Dendritic cell treated with granulocyte-macrophage colony-stimulating factor and Interleukin-4, amounts not matched to agents 40 ng/mL and 50 ng/mL, for 4 days (primary cell): ENCODE measurements at regions not wholly inside any gene's neighbourhood (a gene's known extent, or its start where the extent isn't known, plus 50 kb on each side); places are given as distances from the start of the nearest gene placed in this dataset.
A peak's percentile ranks its signal among the peaks of the same experiment; 100 is the strongest.
"Not testable (repeated sequence)": the region's sequence is repeated elsewhere in the genome, so short reads cannot be mapped to it uniquely, and the experiment has no call there.

Source experiments
- H3K27ac Mint-ChIP-seq: one replicate; pipeline ENCODE4 v1.8.0; 2022; ENCODE audit warnings: mild to moderate bottlenecking, mixed read lengths
- H3K27me3 Mint-ChIP-seq: one replicate; pipeline ENCODE4 v1.8.0; 2022; ENCODE audit warnings: mild to moderate bottlenecking, mixed read lengths
- H3K36me3 Mint-ChIP-seq: one replicate; pipeline ENCODE4 v1.8.0; 2022; ENCODE audit warnings: low read depth, mixed read lengths
- H3K4me1 Mint-ChIP-seq: one replicate; pipeline ENCODE4 v1.8.0; 2022; ENCODE audit warnings: low read depth, mixed read lengths
- H3K4me3 Mint-ChIP-seq: one replicate; pipeline ENCODE4 v1.8.0; 2022; ENCODE audit warnings: mild to moderate bottlenecking, moderate library complexity, mixed read lengths
- H3K9me3 Mint-ChIP-seq: one replicate; pipeline ENCODE4 v1.8.0; 2022; ENCODE audit warnings: mixed read lengths
- intact Hi-C: fragments of 100-400 bp; cut with micrococcal nuclease; formaldehyde crosslinking; loops from one replicate; pipeline ENCODE4 v1.15.0; 2022

GRCh38 chr7:114085592-114086501, 167.0 kb upstream of the PPP1R3A start:
- H3K27ac Mint-ChIP-seq = peak overlapping the region; percentile 58
- intact Hi-C loops = loop anchor here (5.0 to 10.0 kb wide), 3 partner anchors 34 to 779 kb away; no protein-coding TSS in a partner anchor
- H3K9me3 Mint-ChIP-seq = no peaks in the 10 kb centered on the region
- H3K4me3 Mint-ChIP-seq = peak overlapping the region; percentile 87
- H3K27me3 Mint-ChIP-seq = peaks cover 83% of the 10 kb centered on the region
- H3K4me1 Mint-ChIP-seq = peaks cover 54% of the 10 kb centered on the region
- H3K36me3 Mint-ChIP-seq = no peaks in the 10 kb centered on the region

DNA sequence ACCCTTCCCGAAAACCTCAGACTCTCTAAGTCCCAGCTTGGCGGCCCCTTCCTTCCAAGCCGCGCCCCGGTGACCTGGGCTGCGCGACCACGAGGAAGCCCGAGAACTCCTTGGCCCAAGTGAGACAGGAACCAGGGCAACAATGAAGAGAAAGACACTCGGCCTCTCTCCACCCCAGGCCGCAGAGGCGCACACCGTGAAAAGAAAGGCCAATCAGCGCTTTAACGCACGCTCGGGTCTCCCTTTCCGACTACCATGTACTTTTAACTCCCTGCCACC, 166.4 kb upstream of the PPP1R3A start:
- Mint-ChIP-seq H3K4me1 (peaks cover 54% of the 10 kb centered on the region), H3K36me3 (no peaks in the 10 kb centered on the region), H3K27me3 (peaks cover 84% of the 10 kb centered on the region), H3K4me3 (peak overlapping the region; percentile 87), H3K27ac (peak overlapping the region; percentile 58), H3K9me3 (no peaks in the 10 kb centered on the region)
- intact Hi-C loops = loop anchor here (5.0 to 10.0 kb wide), 3 partner anchors 33 to 780 kb away; no protein-coding TSS in a partner anchor

- H3K4me1 Mint-ChIP-seq = peaks cover 54% of the 10 kb centered on the region
- intact Hi-C loops = loop anchor here (5.0 to 10.0 kb wide), 3 partner anchors 32 to 780 kb away; no protein-coding TSS in a partner anchor
- H3K9me3 Mint-ChIP-seq = no peaks in the 10 kb centered on the region
- H3K36me3 Mint-ChIP-seq = no peaks in the 10 kb centered on the region
- peaks cover 83% of the 10 kb centered on the region for H3K27me3 Mint-ChIP-seq
- H3K27ac Mint-ChIP-seq = peak overlapping the region; percentile 58
- peak overlapping the region; percentile 87 for H3K4me3 Mint-ChIP-seq
These were observed 165.9 kb upstream of the PPP1R3A start for GRCh38 chr7:114084472-114085312.

DNA sequence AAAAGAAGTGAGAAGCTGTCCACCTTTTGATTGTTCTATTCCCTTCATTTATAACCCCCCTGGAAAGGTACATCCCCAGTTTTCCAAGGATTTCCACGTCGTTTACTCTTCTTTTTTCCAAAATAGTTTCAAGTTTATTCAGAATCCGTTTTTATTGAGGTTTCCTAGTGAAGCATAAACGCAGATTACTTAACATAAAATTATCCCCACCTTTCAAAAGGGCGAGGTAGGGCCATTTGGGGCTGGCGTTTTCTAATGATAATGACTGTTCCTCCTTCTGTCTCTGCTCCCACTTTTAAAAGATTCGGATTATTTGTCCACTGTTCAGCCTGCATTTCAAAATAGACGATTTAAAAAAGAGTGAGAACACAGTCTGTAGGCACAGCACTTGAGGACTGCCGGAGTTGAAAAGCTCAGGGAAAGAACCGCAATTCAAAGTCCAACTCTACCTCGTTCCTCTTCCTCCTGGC, 165.2 kb upstream of the PPP1R3A start:
- Mint-ChIP-seq H3K9me3 (no peaks in the 10 kb centered on the region), H3K27ac (no peak overlapping the region), H3K4me1 (peaks cover 54% of the 10 kb centered on the region), H3K27me3 (peaks cover 83% of the 10 kb centered on the region), H3K36me3 (no peaks in the 10 kb centered on the region), H3K4me3 (peak overlapping the region; percentile 73)
- intact Hi-C loops = loop anchor here (10.0 kb wide), 2 partner anchors 131 to 781 kb away; no protein-coding TSS in a partner anchor

DNA sequence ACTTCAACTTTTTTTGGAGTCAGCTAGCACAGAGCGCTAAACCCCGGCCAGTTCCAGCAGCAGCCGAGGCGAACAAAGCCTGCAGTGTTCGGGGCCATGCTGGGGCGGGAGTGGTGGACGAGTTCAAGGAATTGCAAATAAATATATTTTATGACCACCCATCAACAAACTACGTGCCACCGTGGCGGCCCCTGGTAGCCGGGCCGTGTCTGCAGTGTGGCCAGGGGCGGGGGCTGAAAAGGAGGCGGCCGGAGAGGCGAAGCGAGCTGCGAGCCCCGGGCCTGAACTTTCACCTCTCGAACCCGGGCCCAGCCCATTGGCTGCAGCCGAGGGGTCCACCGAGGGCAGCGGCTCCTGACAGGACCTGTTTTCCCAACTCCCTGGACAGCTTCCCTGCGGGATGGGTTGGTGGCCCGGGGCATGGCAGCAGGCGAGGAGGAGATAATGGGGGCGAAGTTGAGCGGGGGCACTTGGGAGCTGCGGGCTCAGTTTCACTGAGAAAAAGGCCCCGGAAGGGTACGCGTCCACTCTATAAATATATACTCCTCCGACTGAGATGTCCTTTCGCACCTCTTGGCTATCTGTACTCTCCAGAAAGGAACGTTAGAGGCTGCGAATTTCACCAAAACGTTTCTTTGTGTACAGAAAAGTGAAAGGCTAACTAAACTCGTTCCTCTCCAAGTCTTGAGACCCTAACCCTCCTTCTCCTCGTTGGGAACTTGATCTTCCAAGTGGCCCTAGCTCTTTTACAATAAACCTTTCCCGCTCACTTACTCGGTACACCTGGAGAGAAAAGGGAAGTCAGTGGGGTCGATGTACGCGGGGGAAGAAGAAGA, 164.6 kb upstream of the PPP1R3A start:
- H3K4me1 Mint-ChIP-seq = peaks cover 54% of the 10 kb centered on the region

DNA sequence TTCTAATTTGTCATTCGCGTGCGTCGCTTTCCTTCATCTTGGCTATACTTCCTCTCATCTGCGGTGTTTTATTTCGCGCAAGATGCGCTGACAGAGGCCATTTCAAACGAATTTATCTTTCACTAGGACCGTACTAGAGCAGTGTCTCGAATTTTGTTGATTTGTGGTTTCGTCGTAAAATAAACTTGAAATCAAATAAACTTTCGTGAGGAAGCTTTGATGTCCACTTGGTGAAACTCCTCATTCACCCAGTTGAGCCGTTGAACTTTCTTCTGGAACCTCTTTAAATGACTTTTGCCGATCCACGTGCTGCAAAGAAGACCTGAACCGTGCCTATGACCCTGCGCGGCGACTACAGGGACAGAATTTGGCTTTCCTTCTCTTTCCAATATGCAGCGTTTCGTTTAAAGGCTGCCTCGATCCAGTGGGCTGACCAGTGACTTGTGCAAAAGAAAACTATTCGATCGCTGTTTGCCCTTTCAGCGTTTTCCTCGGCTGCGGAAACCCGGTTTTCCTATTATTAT, 163.9 kb upstream of the PPP1R3A start:
- peak overlapping the region; percentile 10 for H3K4me3 Mint-ChIP-seq

More for the DNA sequence above, 164.6 kb upstream of the PPP1R3A start:
- Mint-ChIP-seq H3K4me3 (peak overlapping the region; percentile 10), H3K27me3 (peaks cover 81% of the 10 kb centered on the region), H3K36me3 (no peaks in the 10 kb centered on the region), H3K27ac (no peak overlapping the region), H3K9me3 (no peaks in the 10 kb centered on the region)
- intact Hi-C loops = loop anchor here (10.0 kb wide), 2 partner anchors 131 to 781 kb away; no protein-coding TSS in a partner anchor

DNA sequence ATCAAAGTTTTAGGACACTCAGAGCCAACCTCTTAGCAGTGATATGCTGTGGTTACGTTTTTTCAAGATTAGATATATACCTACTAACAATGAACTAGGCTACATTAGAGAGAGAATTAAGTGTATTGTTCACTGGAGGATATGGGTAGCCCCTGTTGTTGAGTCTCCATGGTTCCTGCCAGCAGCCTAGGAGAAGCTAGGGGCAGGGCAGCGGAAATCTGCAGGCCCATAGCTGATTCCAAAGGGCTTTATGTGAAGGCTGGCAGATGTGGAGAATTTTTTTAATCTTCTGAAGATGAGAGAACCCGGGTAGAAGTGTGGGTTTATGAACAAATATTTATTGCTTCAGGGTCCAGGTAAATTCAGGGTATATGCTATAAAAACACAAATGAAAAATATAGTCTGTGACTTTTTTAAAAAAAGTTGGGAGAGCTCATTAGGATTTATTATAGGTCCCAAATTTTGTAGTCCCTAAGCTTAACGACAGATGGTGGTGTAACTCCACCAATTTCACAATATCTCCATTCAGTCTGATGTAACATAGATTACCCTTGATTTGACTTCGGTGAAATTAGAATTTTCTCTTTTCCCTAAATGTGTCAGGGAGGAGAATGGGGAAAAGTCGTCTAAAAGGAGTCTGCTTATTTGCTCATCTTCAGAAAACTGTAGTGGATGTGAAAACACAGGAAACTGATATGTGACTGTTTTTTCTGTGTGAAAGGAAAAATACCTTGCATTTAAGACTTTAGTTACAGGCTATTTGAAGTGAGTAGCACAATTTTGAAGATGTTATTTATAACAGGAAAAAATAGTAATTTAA, 163.0 kb upstream of the PPP1R3A start:
- peaks cover 43% of the 10 kb centered on the region for H3K4me1 Mint-ChIP-seq
- H3K36me3 Mint-ChIP-seq = no peaks in the 10 kb centered on the region
- no peaks in the 10 kb centered on the region for H3K9me3 Mint-ChIP-seq
- H3K27ac Mint-ChIP-seq = no peak overlapping the region
- no peak overlapping the region for H3K4me3 Mint-ChIP-seq
- intact Hi-C loops = loop anchor here (10.0 kb wide), 2 partner anchors 133 to 783 kb away; no protein-coding TSS in a partner anchor
- peaks cover 72% of the 10 kb centered on the region for H3K27me3 Mint-ChIP-seq

More for the DNA sequence above, 163.9 kb upstream of the PPP1R3A start:
- Mint-ChIP-seq H3K9me3 (no peaks in the 10 kb centered on the region), H3K36me3 (no peaks in the 10 kb centered on the region), H3K27ac (no peak overlapping the region), H3K4me1 (peaks cover 52% of the 10 kb centered on the region), H3K27me3 (peaks cover 80% of the 10 kb centered on the region)
- intact Hi-C loops = loop anchor here (10.0 kb wide), 2 partner anchors 132 to 782 kb away; no protein-coding TSS in a partner anchor

GRCh38 chr7:114077158-114077524, 158.3 kb upstream of the PPP1R3A start:
- not testable (repeated sequence) for H3K4me3 Mint-ChIP-seq, H3K27ac Mint-ChIP-seq, H3K36me3 Mint-ChIP-seq, H3K9me3 Mint-ChIP-seq, H3K4me1 Mint-ChIP-seq
- H3K27me3 Mint-ChIP-seq = peaks cover 31% of the 10 kb centered on the region
- intact Hi-C loops = loop anchor here (10.0 kb wide), 1 partner anchor 52 kb away; no protein-coding TSS in a partner anchor

GRCh38 chr7:114076392-114077157, 157.8 kb upstream of the PPP1R3A start:
- not testable (repeated sequence) for H3K27ac Mint-ChIP-seq, H3K4me1 Mint-ChIP-seq, H3K36me3 Mint-ChIP-seq, H3K4me3 Mint-ChIP-seq, H3K9me3 Mint-ChIP-seq
- intact Hi-C loops = loop anchor here (10.0 kb wide), 1 partner anchor 52 kb away; no protein-coding TSS in a partner anchor
- H3K27me3 Mint-ChIP-seq = peaks cover 26% of the 10 kb centered on the region

GRCh38 chr7:114073701-114074100, 154.9 kb upstream of the PPP1R3A start:
- no peaks in the 10 kb centered on the region for H3K4me1 Mint-ChIP-seq
- H3K27ac Mint-ChIP-seq = no peak overlapping the region
- H3K4me3 Mint-ChIP-seq = no peak overlapping the region
- no peaks in the 10 kb centered on the region for H3K36me3 Mint-ChIP-seq
- peaks cover 8% of the 10 kb centered on the region for H3K27me3 Mint-ChIP-seq
- H3K9me3 Mint-ChIP-seq = no peaks in the 10 kb centered on the region
- intact Hi-C loops = loop anchor here (10.0 kb wide), 1 partner anchor 49 kb away; no protein-coding TSS in a partner anchor

GRCh38 chr7:114070246-114070645, 151.4 kb upstream of the PPP1R3A start:
- Mint-ChIP-seq H3K27ac (no peak overlapping the region), H3K36me3 (no peaks in the 10 kb centered on the region), H3K4me3 (no peak overlapping the region), H3K9me3 (no peaks in the 10 kb centered on the region), H3K4me1 (no peaks in the 10 kb centered on the region), H3K27me3 (peaks cover 3% of the 10 kb centered on the region)
- intact Hi-C loops = loop anchor here (10.0 kb wide), 1 partner anchor 45 kb away; no protein-coding TSS in a partner anchor

DNA sequence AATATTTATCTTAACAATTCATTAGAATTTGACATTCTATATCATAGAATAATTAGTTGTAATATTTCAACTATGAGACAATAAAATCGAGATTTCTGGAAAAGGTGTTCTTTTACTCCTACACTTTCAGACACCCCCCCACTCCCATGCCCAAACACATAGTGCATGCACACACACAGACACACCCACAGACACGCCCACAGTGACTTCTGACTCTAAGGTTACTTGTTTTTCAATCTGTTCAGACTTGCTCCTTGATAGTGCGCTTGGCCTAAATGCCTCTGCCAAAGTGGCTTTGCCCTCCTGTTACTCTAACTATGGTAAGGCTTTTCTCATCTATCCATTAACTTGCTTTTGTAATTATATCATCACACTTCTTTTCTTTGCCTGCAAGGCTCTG, 144.0 kb upstream of the PPP1R3A start:
- Mint-ChIP-seq H3K9me3 (peaks cover 5% of the 10 kb centered on the region), H3K27me3 (peaks cover 5% of the 10 kb centered on the region), H3K27ac (no peak overlapping the region), H3K4me3 (no peak overlapping the region), H3K4me1 (no peaks in the 10 kb centered on the region), H3K36me3 (no peaks in the 10 kb centered on the region)
- intact Hi-C loops = no loop called here
